Hematopoietic multipotent progenitor cell treated with erythropoietin and hydrocortisone succinate and interleukin-3 and kit ligand, for 4 days (in vitro differentiated cells): ENCODE measurements at regions not wholly inside any gene's neighbourhood (a gene's known extent, or its start where the extent isn't known, plus 50 kb on each side); places are given as distances from the start of the nearest gene placed in this dataset.

Source experiments
- DNase-seq: peaks from one replicate; pipeline ENCODE4 v3.0.0-alpha.2; 2015

- no peak for DNase-seq
Measured at GRCh38 chr19:31562966-31563612, 213.9 kb upstream of the TSHZ3 start.

GRCh38 chr19:31567776-31568175 lies 218.5 kb upstream of the TSHZ3 start:
- DNase-seq, result no peak

GRCh38 chr19:31568724-31569123 lies 219.5 kb upstream of the TSHZ3 start:
- DNase-seq, result no peak

- no peak for DNase-seq
Measured at GRCh38 chr19:31570718-31571117, 221.5 kb upstream of the TSHZ3 start.

- DNase-seq, result no peak
Measured at GRCh38 chr19:31572102-31572975, 223.1 kb upstream of the TSHZ3 start.

GRCh38 chr19:31572976-31573298 lies 223.7 kb upstream of the TSHZ3 start:
- no peak for DNase-seq

GRCh38 chr19:31574251-31574973 lies 225.2 kb upstream of the TSHZ3 start:
- DNase-seq, result no peak

- no peak for DNase-seq
Measured at GRCh38 chr19:31575846-31576335, 226.7 kb upstream of the TSHZ3 start.

GRCh38 chr19:31578326-31578725 lies 229.1 kb upstream of the TSHZ3 start:
- DNase-seq, result no peak

GRCh38 chr19:31583148-31583547 lies 233.9 kb upstream of the TSHZ3 start:
- DNase-seq, result peak; percentile 3

GRCh38 chr19:31586282-31586681 lies 237.0 kb upstream of the TSHZ3 start:
- no peak for DNase-seq

GRCh38 chr19:31589109-31589508 lies 239.9 kb upstream of the TSHZ3 start:
- DNase-seq, result no peak

- DNase-seq, result peak; percentile 3
Measured at GRCh38 chr19:31591258-31591657, 242.0 kb upstream of the TSHZ3 start.

GRCh38 chr19:31592456-31592855 lies 243.2 kb upstream of the TSHZ3 start:
- DNase-seq, result no peak

GRCh38 chr19:31594701-31595100 lies 245.5 kb upstream of the TSHZ3 start:
- no peak for DNase-seq

GRCh38 chr19:31595521-31595920 lies 246.3 kb upstream of the TSHZ3 start:
- DNase-seq, result no peak

- no peak for DNase-seq
Measured at GRCh38 chr19:31596751-31597150, 247.5 kb upstream of the TSHZ3 start.

- no peak for DNase-seq
Measured at GRCh38 chr19:31597616-31598015, 248.4 kb upstream of the TSHZ3 start.

- DNase-seq, result no peak
Measured at GRCh38 chr19:31598730-31599238, 249.5 kb upstream of the TSHZ3 start.

- DNase-seq, result no peak
Measured at GRCh38 chr19:31600731-31601295, 251.6 kb upstream of the TSHZ3 start.

- DNase-seq, result no peak
Measured at GRCh38 chr19:31601855-31602254, 252.6 kb upstream of the TSHZ3 start.

- DNase-seq, result no peak
Measured at GRCh38 chr19:31602548-31602947, 253.3 kb upstream of the TSHZ3 start.

GRCh38 chr19:31604493-31605040 lies 255.3 kb upstream of the TSHZ3 start:
- no peak for DNase-seq
